ENCODE measurements at regions not wholly inside any gene's neighbourhood (a gene's known extent, or its start where the extent isn't known, plus 50 kb on each side); places are given as distances from the start of the nearest gene placed in this dataset.

DNA sequence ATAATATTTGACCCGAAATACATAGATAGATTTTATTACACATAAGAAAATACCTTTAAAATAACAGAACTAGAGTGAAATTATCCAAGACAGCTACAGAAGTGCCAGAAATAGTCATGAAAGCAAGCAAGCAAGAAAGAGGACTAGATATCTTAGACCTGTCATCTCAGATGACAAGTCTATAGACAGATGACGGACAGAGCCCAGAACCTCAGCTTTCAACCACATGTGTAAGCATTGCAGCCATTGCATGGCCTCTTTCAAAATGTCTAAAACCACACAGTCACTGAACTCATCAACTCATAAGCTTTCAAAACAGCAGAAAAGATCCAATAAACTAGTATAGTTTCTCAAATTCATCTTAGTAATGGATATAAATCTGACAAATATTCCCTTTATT is 59.8 kb upstream of the FHIT start:
- TF ChIP-seq, protein P1, sequence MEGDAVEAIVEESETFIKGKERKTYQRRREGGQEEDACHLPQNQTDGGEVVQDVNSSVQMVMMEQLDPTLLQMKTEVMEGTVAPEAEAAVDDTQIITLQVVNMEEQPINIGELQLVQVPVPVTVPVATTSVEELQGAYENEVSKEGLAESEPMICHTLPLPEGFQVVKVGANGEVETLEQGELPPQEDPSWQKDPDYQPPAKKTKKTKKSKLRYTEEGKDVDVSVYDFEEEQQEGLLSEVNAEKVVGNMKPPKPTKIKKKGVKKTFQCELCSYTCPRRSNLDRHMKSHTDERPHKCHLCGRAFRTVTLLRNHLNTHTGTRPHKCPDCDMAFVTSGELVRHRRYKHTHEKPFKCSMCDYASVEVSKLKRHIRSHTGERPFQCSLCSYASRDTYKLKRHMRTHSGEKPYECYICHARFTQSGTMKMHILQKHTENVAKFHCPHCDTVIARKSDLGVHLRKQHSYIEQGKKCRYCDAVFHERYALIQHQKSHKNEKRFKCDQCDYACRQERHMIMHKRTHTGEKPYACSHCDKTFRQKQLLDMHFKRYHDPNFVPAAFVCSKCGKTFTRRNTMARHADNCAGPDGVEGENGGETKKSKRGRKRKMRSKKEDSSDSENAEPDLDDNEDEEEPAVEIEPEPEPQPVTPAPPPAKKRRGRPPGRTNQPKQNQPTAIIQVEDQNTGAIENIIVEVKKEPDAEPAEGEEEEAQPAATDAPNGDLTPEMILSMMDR (IDR thresholded peaks at IDR 0.05; ENCODE audit: low read depth, low read length, missing control alignments), result no peak
- DNase-seq (ENCODE audit: extremely low read depth, low read depth), result no peak
- H3K4me3 ChIP-seq (replicated peaks; ENCODE audit: low read depth, low read length), result no peak overlapping the region

- TF ChIP-seq, protein P1 (IDR thresholded peaks at IDR 0.05; ENCODE audit: low read depth, low read length, missing control alignments), result no peak
- DNase-seq (ENCODE audit: extremely low read depth, low read depth), result no peak
- no peak overlapping the region for H3K4me3 ChIP-seq (replicated peaks; ENCODE audit: low read depth, low read length)
Observed at GRCh38 chr3:61315871-61316270, 64.6 kb upstream of the FHIT start.

- no peak for DNase-seq (ENCODE audit: extremely low read depth, low read depth)
- no peak overlapping the region for H3K4me3 ChIP-seq (replicated peaks; ENCODE audit: low read depth, low read length)
- TF ChIP-seq, protein P1 (IDR thresholded peaks at IDR 0.05; ENCODE audit: low read depth, low read length, missing control alignments), result no peak
Observed at GRCh38 chr3:61323094-61323493, 71.8 kb upstream of the FHIT start.

- no peak overlapping the region for H3K4me3 ChIP-seq (replicated peaks; ENCODE audit: low read depth, low read length)
- no peak for DNase-seq (ENCODE audit: extremely low read depth, low read depth)
- TF ChIP-seq, protein P1 (IDR thresholded peaks at IDR 0.05; ENCODE audit: low read depth, low read length, missing control alignments), result no peak
Observed at GRCh38 chr3:61331929-61332552, 80.8 kb upstream of the FHIT start.

- no peak for DNase-seq (ENCODE audit: extremely low read depth, low read depth)
- TF ChIP-seq, protein P1 (IDR thresholded peaks at IDR 0.05; ENCODE audit: low read depth, low read length, missing control alignments), result no peak
- H3K4me3 ChIP-seq (replicated peaks; ENCODE audit: low read depth, low read length), result no peak overlapping the region
Observed at GRCh38 chr3:61333192-61333961, 82.1 kb upstream of the FHIT start.

DNA sequence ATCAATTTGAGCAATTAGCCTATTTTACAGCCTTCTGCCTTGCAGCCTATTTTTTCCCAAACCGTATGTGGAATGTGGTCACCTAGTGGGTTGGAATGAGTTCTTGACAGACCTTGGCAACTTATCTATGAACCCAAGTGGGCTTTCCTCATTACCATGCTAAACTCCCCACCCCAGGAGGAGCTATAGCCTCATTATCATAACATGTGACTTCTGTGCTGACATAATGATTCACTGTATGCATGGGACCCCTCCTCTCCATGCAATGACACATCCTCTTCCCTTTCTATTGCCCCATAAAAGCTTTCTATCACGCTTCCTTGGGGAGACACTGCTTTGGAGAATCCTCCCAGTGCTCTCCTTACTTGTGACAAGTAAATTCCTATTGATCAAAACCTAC is 83.5 kb upstream of the FHIT start:
- no peak for DNase-seq (ENCODE audit: extremely low read depth, low read depth)
- no peak overlapping the region for H3K4me3 ChIP-seq (replicated peaks; ENCODE audit: low read depth, low read length)
- TF ChIP-seq, protein P1 (IDR thresholded peaks at IDR 0.05; ENCODE audit: low read depth, low read length, missing control alignments), result no peak

All from HFF-Myc (cell line).